ENCODE measurements at regions not wholly inside any gene's neighbourhood (a gene's known extent, or its start where the extent isn't known, plus 50 kb on each side); places are given as distances from the start of the nearest gene placed in this dataset.

GRCh38 chr2:228735697-228736096, 535.4 kb downstream of the PID1 start:
- H3K27ac Mint-ChIP-seq (ENCODE audit: unreplicated experiment) = no peak overlapping the region
- TF ChIP-seq CTCF (IDR thresholded peaks at IDR 0.05) = no peak
- DNase-seq (ENCODE audit: low spot score) = no peak
- H3K36me3 Mint-ChIP-seq (ENCODE audit: low read depth) = no peaks in the 10 kb centered on the region
- no peak overlapping the region for H3K4me3 Mint-ChIP-seq (ENCODE audit: unreplicated experiment)
- H3K9me3 Mint-ChIP-seq (ENCODE audit: low read depth) = peaks cover 8% of the 10 kb centered on the region
- no peaks in the 10 kb centered on the region for H3K4me1 Mint-ChIP-seq (ENCODE audit: low read depth)
- peaks cover 9% of the 10 kb centered on the region for H3K27me3 Mint-ChIP-seq (ENCODE audit: low read depth)

GRCh38 chr2:228731517-228731916, 539.6 kb downstream of the PID1 start:
- H3K36me3 Mint-ChIP-seq (ENCODE audit: low read depth) = no peaks in the 10 kb centered on the region
- DNase-seq (ENCODE audit: low spot score) = no peak
- H3K27ac Mint-ChIP-seq (ENCODE audit: unreplicated experiment) = no peak overlapping the region
- peaks cover 3% of the 10 kb centered on the region for H3K4me1 Mint-ChIP-seq (ENCODE audit: low read depth)
- no peak overlapping the region for H3K4me3 Mint-ChIP-seq (ENCODE audit: unreplicated experiment)
- H3K9me3 Mint-ChIP-seq (ENCODE audit: low read depth) = peaks cover 6% of the 10 kb centered on the region
- no peak for TF ChIP-seq CTCF (IDR thresholded peaks at IDR 0.05)
- H3K27me3 Mint-ChIP-seq (ENCODE audit: low read depth) = no peaks in the 10 kb centered on the region

- Mint-ChIP-seq H3K27ac (ENCODE audit: unreplicated experiment) (no peak overlapping the region), H3K27me3 (ENCODE audit: low read depth) (no peaks in the 10 kb centered on the region), H3K36me3 (ENCODE audit: low read depth) (no peaks in the 10 kb centered on the region), H3K4me3 (ENCODE audit: unreplicated experiment) (no peak overlapping the region), H3K4me1 (ENCODE audit: low read depth) (peaks cover 3% of the 10 kb centered on the region), H3K9me3 (ENCODE audit: low read depth) (peaks cover 10% of the 10 kb centered on the region)
- no peak for DNase-seq (ENCODE audit: low spot score)
- no peak for TF ChIP-seq CTCF (IDR thresholded peaks at IDR 0.05)
These were observed 542.1 kb downstream of the PID1 start for GRCh38 chr2:228728961-228729360.

- no peaks in the 10 kb centered on the region for H3K36me3 Mint-ChIP-seq (ENCODE audit: low read depth)
- H3K27ac Mint-ChIP-seq (ENCODE audit: unreplicated experiment) = no peak overlapping the region
- H3K4me3 Mint-ChIP-seq (ENCODE audit: unreplicated experiment) = no peak overlapping the region
- TF ChIP-seq CTCF (IDR thresholded peaks at IDR 0.05) = no peak
- peaks cover 12% of the 10 kb centered on the region for H3K4me1 Mint-ChIP-seq (ENCODE audit: low read depth)
- H3K27me3 Mint-ChIP-seq (ENCODE audit: low read depth) = no peaks in the 10 kb centered on the region
- H3K9me3 Mint-ChIP-seq (ENCODE audit: low read depth) = peaks cover 10% of the 10 kb centered on the region
- DNase-seq (ENCODE audit: low spot score) = no peak
These were observed 543.5 kb upstream of the SPHKAP start for GRCh38 chr2:228725031-228725430.

- no peak for DNase-seq (ENCODE audit: low spot score)
- Mint-ChIP-seq H3K4me3 (ENCODE audit: unreplicated experiment) (no peak overlapping the region), H3K27me3 (ENCODE audit: low read depth) (no peaks in the 10 kb centered on the region), H3K27ac (ENCODE audit: unreplicated experiment) (no peak overlapping the region), H3K4me1 (ENCODE audit: low read depth) (peaks cover 13% of the 10 kb centered on the region), H3K36me3 (ENCODE audit: low read depth) (no peaks in the 10 kb centered on the region), H3K9me3 (ENCODE audit: low read depth) (peaks cover 10% of the 10 kb centered on the region)
- no peak for TF ChIP-seq CTCF (IDR thresholded peaks at IDR 0.05)
These were observed 542.1 kb upstream of the SPHKAP start for GRCh38 chr2:228723599-228723998.
